Transverse colon (tissue), 4 donors: ENCODE measurements at regions not wholly inside any gene's neighbourhood (a gene's known extent, or its start where the extent isn't known, plus 50 kb on each side); places are given as distances from the start of the nearest gene placed in this dataset.

Source experiments
- DNase-seq: peaks from one replicate; pipeline ENCODE4 v3.0.0-alpha.2; 2019
- H3K27ac ChIP-seq, 4 donors: fragments of 200-600 bp; sonication (generic); 2 replicates each; pipeline ENCODE4 v1.5.1; 2016 to 2018; ENCODE audit warnings: inconsistent platforms in 4 of 4
- H3K27me3 ChIP-seq: fragments of 200-600 bp; sonication (generic); 2 replicates; pipeline ENCODE4 v1.5.1; 2017; ENCODE audit warnings: inconsistent platforms
- H3K36me3 ChIP-seq, 4 donors: fragments of 200-600 bp; sonication (generic); 2 replicates each; pipeline ENCODE4 v1.5.1; 2017 to 2019; ENCODE audit warnings: inconsistent platforms in 4 of 4
- H3K4me1 ChIP-seq, 4 donors: fragments of 200-600 bp; sonication (generic); 2 replicates each; pipeline ENCODE4 v1.5.1; 2017 to 2020; ENCODE audit warnings: inconsistent platforms in 4 of 4
- H3K4me3 ChIP-seq, 4 donors: fragments of 200-600 bp; sonication (generic); 1 replicate in 1 of 4; 2 replicates in 3 of 4; pipeline versions ENCODE4 v1.5.1 to v1.6.1; 2017 to 2019; ENCODE audit warnings: inconsistent platforms in 4 of 4
- H3K9me3 ChIP-seq, 2 donors: fragments of 200-600 bp; sonication (generic); 2 replicates each; pipeline ENCODE4 v1.5.1; 2017 to 2019; ENCODE audit warnings: inconsistent platforms in 2 of 2
- CTCF ChIP-seq, 5 experiments: fragments of 200-600 bp in 3 of 5; fragments of 450-650 bp in 2 of 5; sonication (generic) in 3 of 5; IDR thresholded peaks; 1 replicate in 2 of 5; 2 replicates in 3 of 5; pipeline ENCODE4 v1.5.1; 2016 to 2017; ENCODE audit warnings: antibody characterized with exemption in 5 of 5, inconsistent platforms in 3 of 5, mild to moderate bottlenecking in 2 of 5, moderate library complexity in 1 of 5
- EP300 ChIP-seq: sonication (generic); formaldehyde crosslinking; IDR thresholded peaks from one replicate; pipeline ENCODE4 v1.6.1; 2017; ENCODE audit warnings: antibody characterized with exemption, low read depth
- POLR2A ChIP-seq: fragments of 450-650 bp; IDR thresholded peaks from one replicate; pipeline ENCODE4 v1.6.1; 2016; ENCODE audit warnings: antibody characterized with exemption, mild to moderate bottlenecking, moderate library complexity
- POLR2AphosphoS5 ChIP-seq, 3 donors: sonication (generic); formaldehyde crosslinking; IDR thresholded peaks; one replicate each; pipeline ENCODE4 v1.6.1; 2016; ENCODE audit warnings: antibody characterized with exemption in 3 of 3
- WGBS, 2 donors: methylation state at CpG; one replicate each; pipeline ENCODE4 v1.1.5; 2018; ENCODE audit warnings: low coverage in 1 of 2; 5-methylcytosine and 5-hydroxymethylcytosine counted together
- in situ Hi-C, 4 donors: fragments of 200-750 bp; cut with MboI; loops; one replicate each; pipeline versions ENCODE4 v1.15.0 to v1.15.1; 2017; ENCODE audit warnings: low sequenced_read_pairs in 3 of 4, low pct_ligation_motif_present in 1 of 4, low pct_unique_long_range_greater_than_20kb in 1 of 4
- intact Hi-C: fragments of 100-400 bp; cut with DNase I; formaldehyde crosslinking; loops from one replicate; pipeline ENCODE4 v1.15.1; 2023; ENCODE audit warnings: low total_unique reads

- Histone ChIP-seq H3K9me3 (no peaks in the 10 kb centered on the region), H3K27ac (no peak overlapping the region), H3K4me1 (no peaks in the 10 kb centered on the region), H3K4me3 (no peak overlapping the region), H3K36me3 (no peaks in the 10 kb centered on the region), H3K27me3 (no peaks in the 10 kb centered on the region)
- no peak for TF ChIP-seq POLR2A
- no peak for DNase-seq
- WGBS, 2 donors = 66 to 67% methylated on average over 1 of the region's 1 CpG
- intact Hi-C loops (no loop called here), in situ Hi-C loops (no loop called here)
Measured at GRCh38 chr7:32273297-32273696, 203.1 kb upstream of the PDE1C start.

GRCh38 chr7:32266932-32267475 is 196.8 kb upstream of the PDE1C start:
- H3K4me1 ChIP-seq = no peaks in the 10 kb centered on the region
- no peak overlapping the region for H3K27ac ChIP-seq
- intact Hi-C loops (no loop called here), in situ Hi-C loops (no loop called here)
- WGBS, 2 donors = 73 to 84% methylated on average over 5 to 16 of the region's 16 CpGs
- no peaks in the 10 kb centered on the region for H3K36me3 ChIP-seq
- H3K4me3 ChIP-seq = no peak overlapping the region
- DNase-seq = no peak
- H3K27me3 ChIP-seq = no peaks in the 10 kb centered on the region
- TF ChIP-seq CTCF (IDR thresholded peaks at IDR 0.05) = no peak
- no peak for TF ChIP-seq EP300
- TF ChIP-seq POLR2AphosphoS5 (IDR thresholded peaks at IDR 0.05) = no peak
- TF ChIP-seq POLR2A = no peak
- no peaks in the 10 kb centered on the region for H3K9me3 ChIP-seq

GRCh38 chr7:32264702-32265284 is 194.6 kb upstream of the PDE1C start:
- no peak overlapping the region for H3K4me3 ChIP-seq
- H3K4me1 ChIP-seq = no peaks in the 10 kb centered on the region
- TF ChIP-seq POLR2AphosphoS5 (IDR thresholded peaks at IDR 0.05) (no peak), CTCF (IDR thresholded peaks at IDR 0.05) (no peak), POLR2A (no peak), EP300 (no peak)
- no peak overlapping the region for H3K27ac ChIP-seq
- no peaks in the 10 kb centered on the region for H3K36me3 ChIP-seq
- in situ Hi-C loops (no loop called here), intact Hi-C loops (no loop called here)
- no peaks in the 10 kb centered on the region for H3K9me3 ChIP-seq
- no peaks in the 10 kb centered on the region for H3K27me3 ChIP-seq
- DNase-seq = no peak
- WGBS, 2 donors = 60 to 81% methylated on average over 1 to 2 of the region's 2 CpGs

GRCh38 chr7:32263611-32264010 is 193.4 kb upstream of the PDE1C start:
- no peaks in the 10 kb centered on the region for H3K36me3 ChIP-seq
- no peak overlapping the region for H3K27ac ChIP-seq
- no peak for TF ChIP-seq POLR2A
- TF ChIP-seq POLR2AphosphoS5 (IDR thresholded peaks at IDR 0.05) = no peak
- TF ChIP-seq CTCF (IDR thresholded peaks at IDR 0.05) = no peak
- no peak for TF ChIP-seq EP300

GRCh38 chr7:32262315-32262714 is 192.1 kb upstream of the PDE1C start:
- no peak for TF ChIP-seq CTCF (IDR thresholded peaks at IDR 0.05)
- no peak for TF ChIP-seq POLR2AphosphoS5 (IDR thresholded peaks at IDR 0.05)
- H3K27me3 ChIP-seq = no peaks in the 10 kb centered on the region
- intact Hi-C loops (no loop called here), in situ Hi-C loops (no loop called here)
- H3K4me3 ChIP-seq = no peak overlapping the region
- H3K27ac ChIP-seq = no peak overlapping the region
- 76% methylated on average over 4 of the region's 4 CpGs; no CpG with 5 or more reads in 1 of the 2 donors for WGBS, 2 donors
- no peaks in the 10 kb centered on the region for H3K36me3 ChIP-seq
- H3K4me1 ChIP-seq = no peaks in the 10 kb centered on the region
- DNase-seq = no peak
- H3K9me3 ChIP-seq = no peaks in the 10 kb centered on the region

More at GRCh38 chr7:32263611-32264010, 193.4 kb upstream of the PDE1C start:
- Histone ChIP-seq H3K27me3 (no peaks in the 10 kb centered on the region), H3K4me3 (no peak overlapping the region), H3K9me3 (no peaks in the 10 kb centered on the region), H3K4me1 (no peaks in the 10 kb centered on the region)
- intact Hi-C loops = no loop called here
- in situ Hi-C loops = no loop called here
- no peak for DNase-seq
